H9 (cell line): ENCODE measurements at regions not wholly inside any gene's neighbourhood (a gene's known extent, or its start where the extent isn't known, plus 50 kb on each side); places are given as distances from the start of the nearest gene placed in this dataset.

Experiments
- DNase-seq: peaks from one replicate; pipeline ENCODE4 v3.0.0-alpha.2; 2017
- H2AFZ ChIP-seq: one replicate; pipeline ENCODE4 v1.6.1; 2013; ENCODE audit warnings: mild to moderate bottlenecking, low read length, control low read depth, moderate library complexity
- H2AK5ac ChIP-seq: 2 replicates; pipeline ENCODE4 v1.6.1; 2013; ENCODE audit warnings: low read length, control low read depth, mixed read lengths; ENCODE audit not compliant: insufficient read length
- H2BK120ac ChIP-seq: one replicate; pipeline ENCODE4 v1.6.1; 2013; ENCODE audit warnings: low read depth, mild to moderate bottlenecking, low read length, control low read depth, inconsistent platforms; ENCODE audit not compliant: poor library complexity, severe bottlenecking
- H2BK12ac ChIP-seq: 2 replicates; pipeline ENCODE4 v1.6.1; 2013; ENCODE audit warnings: low read length, control low read depth, mixed read lengths, low read depth; ENCODE audit not compliant: insufficient read length
- H2BK15ac ChIP-seq: 2 replicates; pipeline ENCODE4 v1.6.1; 2013; ENCODE audit warnings: low read depth, low read length, control low read depth
- H2BK20ac ChIP-seq: one replicate; pipeline ENCODE4 v1.6.1; 2013; ENCODE audit warnings: low read depth, mild to moderate bottlenecking, low read length, control low read depth, inconsistent platforms; ENCODE audit not compliant: poor library complexity, severe bottlenecking
- H2BK5ac ChIP-seq: 2 replicates; pipeline ENCODE4 v1.6.1; 2013; ENCODE audit warnings: low read length, control low read depth, mixed read lengths; ENCODE audit not compliant: insufficient read length
- H3K14ac ChIP-seq: 2 replicates; pipeline ENCODE4 v1.6.1; 2013; ENCODE audit warnings: low read length, control low read depth; ENCODE audit not compliant: insufficient read depth
- H3K18ac ChIP-seq: 2 replicates; pipeline ENCODE4 v1.6.1; 2013; ENCODE audit warnings: low read depth, mild to moderate bottlenecking, mixed read lengths, low read length, control low read depth; ENCODE audit not compliant: insufficient read length
- H3K23ac ChIP-seq: 2 replicates; pipeline ENCODE4 v1.6.1; 2013; ENCODE audit warnings: low read length, control low read depth, mixed read lengths, low read depth; ENCODE audit not compliant: insufficient read length
- H3K23me2 ChIP-seq: 2 replicates; pipeline ENCODE4 v1.6.1; 2013; ENCODE audit warnings: low read depth, mild to moderate bottlenecking, mixed read lengths, low read length, control low read depth; ENCODE audit not compliant: insufficient read length, poor library complexity, severe bottlenecking
- H3K27ac ChIP-seq: 2 replicates; pipeline ENCODE4 v1.5.1; 2013; ENCODE audit warnings: low read length, control low read depth, mixed read lengths, low read depth; ENCODE audit not compliant: insufficient read length
- H3K27me3 ChIP-seq: 2 replicates; pipeline ENCODE4 v1.6.1; 2013; ENCODE audit warnings: low read length, control low read depth, inconsistent platforms; ENCODE audit not compliant: insufficient read depth
- H3K4ac ChIP-seq: 2 replicates; pipeline ENCODE4 v1.6.1; 2013; ENCODE audit warnings: low read depth, mild to moderate bottlenecking, control low read depth, inconsistent platforms, low read length, moderate library complexity
- H3K4me1 ChIP-seq: 2 replicates; pipeline ENCODE4 v1.6.1; 2013; ENCODE audit warnings: low read length, control low read depth, inconsistent platforms; ENCODE audit not compliant: insufficient read depth
- H3K4me2 ChIP-seq: 2 replicates; pipeline ENCODE4 v1.6.1; 2013; ENCODE audit warnings: low read length, control low read depth, mixed read lengths; ENCODE audit not compliant: insufficient read length, insufficient read depth
- H3K56ac ChIP-seq: 2 replicates; pipeline ENCODE4 v1.6.1; 2013; ENCODE audit warnings: low read depth, mild to moderate bottlenecking, mixed read lengths, low read length, control low read depth; ENCODE audit not compliant: insufficient read length
- H3K79me1 ChIP-seq: 2 replicates; pipeline ENCODE4 v1.6.1; 2013; ENCODE audit warnings: low read depth, mild to moderate bottlenecking, moderate library complexity, low read length, control low read depth, inconsistent platforms; ENCODE audit not compliant: insufficient read depth, poor library complexity, severe bottlenecking
- H3K79me2 ChIP-seq: 2 replicates; pipeline ENCODE4 v1.6.1; 2013; ENCODE audit warnings: low read length, control low read depth, inconsistent platforms; ENCODE audit not compliant: insufficient read depth
- H3K9ac ChIP-seq: 2 replicates; pipeline ENCODE4 v1.6.1; 2013; ENCODE audit warnings: low read length, control low read depth, mixed read lengths; ENCODE audit not compliant: insufficient read length; ENCODE audit errors: extremely low read depth
- H3K9me3 ChIP-seq: one replicate; pipeline ENCODE4 v1.6.1; 2013; ENCODE audit warnings: low read depth, low read length, inconsistent platforms; ENCODE audit not compliant: control insufficient read depth
- H3T11ph ChIP-seq: one replicate; pipeline ENCODE4 v1.6.1; 2013; ENCODE audit warnings: mild to moderate bottlenecking, low read length, control low read depth, inconsistent platforms
- H4K20me1 ChIP-seq: one replicate; pipeline ENCODE4 v1.6.1; 2013; ENCODE audit not compliant: control insufficient read depth, insufficient read length, insufficient read depth
- H4K5ac ChIP-seq: 2 replicates; pipeline ENCODE4 v1.6.1; 2013; ENCODE audit warnings: low read depth, mild to moderate bottlenecking, mixed read lengths, low read length, control low read depth; ENCODE audit not compliant: insufficient read length
- H4K8ac ChIP-seq: replicated peaks from 2 replicates; pipeline ENCODE4 v1.6.1; 2013; ENCODE audit warnings: low read length, control low read depth, mixed read lengths, low read depth; ENCODE audit not compliant: insufficient read length
- H4K91ac ChIP-seq: 2 replicates; pipeline ENCODE4 v1.6.1; 2013; ENCODE audit warnings: low read depth, mild to moderate bottlenecking, moderate library complexity, mixed read lengths, low read length, control low read depth; ENCODE audit not compliant: insufficient read length
- H3K27ac Mint-ChIP-seq, 3 experiments: 2 replicates in 2 of 3; 3 replicates in 1 of 3; pipeline ENCODE4 v1.8.0; 2020 to 2021; ENCODE audit warnings: mixed read lengths in 3 of 3, mild to moderate bottlenecking in 1 of 3, moderate library complexity in 1 of 3
- H3K27me3 Mint-ChIP-seq: 2 replicates; pipeline ENCODE4 v1.8.0; 2021; ENCODE audit warnings: low read depth, mild to moderate bottlenecking, moderate library complexity, mixed read lengths
- H3K36me3 Mint-ChIP-seq, 3 experiments: 2 replicates in 2 of 3; 3 replicates in 1 of 3; pipeline ENCODE4 v1.8.0; 2020 to 2021; ENCODE audit warnings: low read depth in 3 of 3, mixed read lengths in 3 of 3; ENCODE audit not compliant: insufficient read depth in 1 of 3
- H3K4me1 Mint-ChIP-seq, 2 experiments: 2 replicates each; pipeline ENCODE4 v1.8.0; 2020; ENCODE audit warnings: mixed read lengths in 2 of 2
- H3K4me3 Mint-ChIP-seq, 2 experiments: 2 replicates in 1 of 2; 3 replicates in 1 of 2; pipeline ENCODE4 v1.8.0; 2020 to 2021; ENCODE audit warnings: mild to moderate bottlenecking in 2 of 2, mixed read lengths in 2 of 2, moderate library complexity in 1 of 2
- H3K9me3 Mint-ChIP-seq, 2 experiments: 2 replicates in 1 of 2; 3 replicates in 1 of 2; pipeline ENCODE4 v1.8.0; 2020; ENCODE audit warnings: mild to moderate bottlenecking in 2 of 2, mixed read lengths in 2 of 2, moderate library complexity in 1 of 2
- WGBS: extraction: QIAGEN DNeasy Blood & Tissue Kit; methylation state at CpG from one replicate; pipeline ENCODE4 v1.1.7; 2013; ENCODE audit warnings: missing lambda C conversion rate, low lambda C conversion rate, mixed read lengths; ENCODE audit not compliant: insufficient read length; ENCODE audit errors: extremely low coverage; 5-methylcytosine and 5-hydroxymethylcytosine counted together
- TF ChIP-seq, protein P1 (sequence below): fragments of 200-600 bp; sonication (generic); conservative IDR thresholded peaks from 3 replicates; pipeline ENCODE4 v1.8.0; 2021; ENCODE audit warnings: antibody characterized with exemption, mild to moderate bottlenecking

DNA sequence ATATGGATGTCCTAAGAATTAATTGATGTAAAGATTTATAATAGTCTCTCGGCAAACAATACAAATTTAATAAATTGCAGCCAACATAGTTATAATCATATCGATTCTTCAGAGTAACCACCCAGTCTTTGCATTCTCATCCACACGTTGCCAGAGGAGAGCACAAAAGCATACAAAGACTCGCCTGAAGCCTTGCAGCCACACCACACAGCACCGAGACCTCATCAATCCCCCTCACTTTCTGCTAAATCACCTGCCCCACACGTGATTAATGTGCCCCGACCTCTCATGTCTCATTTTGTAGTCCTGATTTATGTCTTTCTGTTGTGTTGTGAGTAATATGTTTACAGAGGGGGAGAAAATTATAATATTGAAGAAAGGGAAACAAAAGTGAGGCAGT is 510.4 kb downstream of the TRIML1 start:
- no peak overlapping the region for H3K14ac ChIP-seq
- H3K4me1 ChIP-seq = no peaks in the 10 kb centered on the region; the same call in 1 of the 2 replicates
- Mint-ChIP-seq H3K27me3 (no peaks in the 10 kb centered on the region), H3K27ac (no peak overlapping the region), H3K4me3 (no peak overlapping the region), H3K36me3 (no peaks in the 10 kb centered on the region), H3K9me3 (no peaks in the 10 kb centered on the region), H3K4me1 (peaks cover 11 to 15% of the 10 kb centered on the region in 2 experiments)
- H3K4ac ChIP-seq = no peak overlapping the region
- no peak overlapping the region for H2BK20ac ChIP-seq
- TF ChIP-seq, protein P1, sequence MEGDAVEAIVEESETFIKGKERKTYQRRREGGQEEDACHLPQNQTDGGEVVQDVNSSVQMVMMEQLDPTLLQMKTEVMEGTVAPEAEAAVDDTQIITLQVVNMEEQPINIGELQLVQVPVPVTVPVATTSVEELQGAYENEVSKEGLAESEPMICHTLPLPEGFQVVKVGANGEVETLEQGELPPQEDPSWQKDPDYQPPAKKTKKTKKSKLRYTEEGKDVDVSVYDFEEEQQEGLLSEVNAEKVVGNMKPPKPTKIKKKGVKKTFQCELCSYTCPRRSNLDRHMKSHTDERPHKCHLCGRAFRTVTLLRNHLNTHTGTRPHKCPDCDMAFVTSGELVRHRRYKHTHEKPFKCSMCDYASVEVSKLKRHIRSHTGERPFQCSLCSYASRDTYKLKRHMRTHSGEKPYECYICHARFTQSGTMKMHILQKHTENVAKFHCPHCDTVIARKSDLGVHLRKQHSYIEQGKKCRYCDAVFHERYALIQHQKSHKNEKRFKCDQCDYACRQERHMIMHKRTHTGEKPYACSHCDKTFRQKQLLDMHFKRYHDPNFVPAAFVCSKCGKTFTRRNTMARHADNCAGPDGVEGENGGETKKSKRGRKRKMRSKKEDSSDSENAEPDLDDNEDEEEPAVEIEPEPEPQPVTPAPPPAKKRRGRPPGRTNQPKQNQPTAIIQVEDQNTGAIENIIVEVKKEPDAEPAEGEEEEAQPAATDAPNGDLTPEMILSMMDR = no peak
- H3K9me3 ChIP-seq = no peaks in the 10 kb centered on the region
- no peaks in the 10 kb centered on the region for H3K79me2 ChIP-seq
- H4K5ac ChIP-seq = no peak overlapping the region
- no peak overlapping the region for H2AFZ ChIP-seq
- no peak overlapping the region for H4K8ac ChIP-seq
- H3K23me2 ChIP-seq = no peaks in the 10 kb centered on the region
- no peak for DNase-seq
- H3K56ac ChIP-seq = no peak overlapping the region
- no peaks in the 10 kb centered on the region for H4K20me1 ChIP-seq
- H2AK5ac ChIP-seq = no peak overlapping the region
- no peaks in the 10 kb centered on the region for H3K79me1 ChIP-seq
- no peak overlapping the region for H4K91ac ChIP-seq
- no peak overlapping the region for H3K9ac ChIP-seq
- no peaks in the 10 kb centered on the region for H3K27me3 ChIP-seq
- no peak overlapping the region for H3K4me2 ChIP-seq
- no peak overlapping the region for H3T11ph ChIP-seq
- H3K23ac ChIP-seq = no peak overlapping the region
- no peak overlapping the region for H2BK15ac ChIP-seq
- no peak overlapping the region for H3K27ac ChIP-seq
- no peak overlapping the region for H2BK5ac ChIP-seq
- no peak overlapping the region for H2BK120ac ChIP-seq
- no CpG with 5 or more reads among the region's 7 CpGs for WGBS
- no peak overlapping the region for H3K18ac ChIP-seq
- H2BK12ac ChIP-seq = no peak overlapping the region
